PFSK-1 (cell line): ENCODE measurements at regions not wholly inside any gene's neighbourhood (a gene's known extent, or its start where the extent isn't known, plus 50 kb on each side); places are given as distances from the start of the nearest gene placed in this dataset.

Experiments used
- POLR2AphosphoS5 ChIP-seq: IDR thresholded peaks from 2 replicates; pipeline ENCODE4 v1.6.1; 2012; ENCODE audit warnings: low read depth, mild to moderate bottlenecking, control low read depth, low read length, moderate library complexity
- REST ChIP-seq, 2 experiments: IDR thresholded peaks; 2 replicates each; pipeline versions ENCODE4 v1.6.1 to v1.8.0; 2011 to 2012; ENCODE audit warnings: low read depth in 2 of 2, low read length in 2 of 2, control low read depth in 1 of 2, inconsistent platforms in 1 of 2, mild to moderate bottlenecking in 1 of 2, moderate library complexity in 1 of 2; ENCODE audit not compliant: insufficient read depth in 1 of 2
- SIN3A ChIP-seq: IDR thresholded peaks from 2 replicates; pipeline ENCODE4 v1.6.1; 2012; ENCODE audit warnings: mild to moderate bottlenecking, low read length, moderate library complexity, borderline replicate concordance; ENCODE audit not compliant: insufficient read depth
- TAF1 ChIP-seq: IDR thresholded peaks from 2 replicates; pipeline ENCODE4 v1.6.1; 2012; ENCODE audit warnings: low read length, control low read depth, borderline replicate concordance; ENCODE audit not compliant: insufficient read depth

- no peak for TF ChIP-seq POLR2AphosphoS5
- no peak for TF ChIP-seq SIN3A
- no peak for TF ChIP-seq TAF1
- no peak for TF ChIP-seq REST (IDR thresholded peaks at IDR 0.05; ENCODE audit: insufficient read depth in 1 of 2, low read depth in 2 of 2, low read length in 2 of 2)
These were observed 344.7 kb downstream of the HAPSTR1 start for GRCh38 chr16:9436175-9436574.
